ENCODE measurements at regions not wholly inside any gene's neighbourhood (a gene's known extent, or its start where the extent isn't known, plus 50 kb on each side); places are given as distances from the start of the nearest gene placed in this dataset.
A peak's percentile ranks its signal among the peaks of the same experiment; 100 is the strongest.
"Not testable (repeated sequence)": the region's sequence is repeated elsewhere in the genome, so short reads cannot be mapped to it uniquely, and the experiment has no call there.

- no peak for ATAC-seq
- intact Hi-C loops (cut with DNase I, micrococcal nuclease), result no loop called here
- no peak for DNase-seq
Measured at GRCh38 chrX:128883650-128884049, 639.6 kb downstream of the SMARCA1 start.

- intact Hi-C loops (cut with DNase I, micrococcal nuclease), result no loop called here
- no peak for DNase-seq
- ATAC-seq, result no peak
Measured at GRCh38 chrX:128870361-128870760, 652.9 kb downstream of the SMARCA1 start.

DNA sequence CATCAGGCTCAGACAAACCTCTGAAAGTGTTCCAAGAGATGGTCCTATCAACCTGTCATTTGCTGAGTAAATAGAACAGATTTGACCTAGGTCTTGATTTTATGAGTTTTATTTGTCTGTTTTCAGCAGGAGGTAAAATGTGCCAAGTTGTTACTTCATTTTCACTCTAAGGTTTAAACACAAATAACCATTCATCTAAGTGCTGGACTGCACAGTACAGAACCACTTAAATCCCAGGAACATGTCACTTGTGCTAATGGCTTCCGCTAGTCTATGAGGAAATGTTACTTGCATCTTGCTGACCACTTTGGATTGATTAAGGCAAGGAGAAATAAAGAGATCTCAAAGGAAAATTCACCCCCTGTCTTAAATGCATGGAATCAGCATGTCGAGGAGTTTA lies 660.7 kb downstream of the SMARCA1 start:
- ATAC-seq (no peak), DNase-seq (no peak)
- intact Hi-C loops (cut with DNase I, micrococcal nuclease), result no loop called here

DNA sequence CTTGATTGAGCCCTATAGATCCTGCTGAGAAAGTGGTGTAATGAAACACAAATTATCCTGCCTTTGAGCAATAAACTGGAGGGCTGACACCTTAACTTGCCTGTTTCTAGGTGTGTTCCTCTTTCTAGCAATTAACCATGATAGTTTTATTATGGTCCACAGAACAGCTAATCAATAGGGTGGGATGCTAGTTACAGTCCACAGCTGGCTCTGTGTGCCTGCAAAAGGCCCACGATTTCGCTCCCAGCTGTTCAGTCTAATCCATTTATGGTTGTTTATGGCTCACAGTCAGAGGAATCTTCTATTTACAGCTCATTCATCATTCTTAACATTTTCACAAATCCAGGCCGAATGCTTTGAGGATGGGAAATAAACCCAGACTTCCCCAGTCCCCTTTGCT lies 674.9 kb downstream of the SMARCA1 start:
- DNase-seq (no peak), ATAC-seq (no peak)
- intact Hi-C loops (cut with DNase I, micrococcal nuclease), result no loop called here

GRCh38 chrX:128846385-128846784 lies 676.9 kb downstream of the SMARCA1 start:
- DNase-seq, result no peak
- intact Hi-C loops (cut with DNase I, micrococcal nuclease), result no loop called here
- peak; percentile 98 for ATAC-seq

GRCh38 chrX:128818690-128819089 lies 704.6 kb downstream of the SMARCA1 start:
- ATAC-seq, result no peak
- intact Hi-C loops (cut with DNase I, micrococcal nuclease), result no loop called here
- no peak for DNase-seq

DNA sequence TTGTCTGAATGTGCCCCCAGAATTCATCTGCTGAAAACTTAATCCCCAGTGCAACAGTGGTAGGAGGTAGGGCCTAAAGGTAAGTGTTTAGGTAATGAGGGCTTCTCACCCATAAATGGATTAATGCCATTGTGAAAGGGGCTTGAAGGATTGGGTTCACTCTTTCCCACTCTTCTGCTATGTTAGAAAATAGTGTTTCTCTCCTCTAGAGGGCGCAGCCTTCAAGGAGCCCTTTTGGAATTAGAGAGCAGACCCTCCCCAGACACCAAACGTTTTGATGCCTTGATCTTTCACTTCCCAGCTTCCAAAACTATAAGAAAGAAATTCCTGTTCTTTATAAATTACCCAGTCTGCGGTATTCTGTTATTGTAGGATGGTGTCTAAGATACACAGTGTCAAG lies 706.4 kb downstream of the SMARCA1 start:
- intact Hi-C loops (cut with DNase I, micrococcal nuclease), result no loop called here
- ATAC-seq, result no peak
- DNase-seq, result no peak

- DNase-seq (no peak), ATAC-seq (no peak)
- intact Hi-C loops (cut with DNase I, micrococcal nuclease), result no loop called here
Measured at GRCh38 chrX:128807367-128807766, 715.9 kb downstream of the SMARCA1 start.

DNA sequence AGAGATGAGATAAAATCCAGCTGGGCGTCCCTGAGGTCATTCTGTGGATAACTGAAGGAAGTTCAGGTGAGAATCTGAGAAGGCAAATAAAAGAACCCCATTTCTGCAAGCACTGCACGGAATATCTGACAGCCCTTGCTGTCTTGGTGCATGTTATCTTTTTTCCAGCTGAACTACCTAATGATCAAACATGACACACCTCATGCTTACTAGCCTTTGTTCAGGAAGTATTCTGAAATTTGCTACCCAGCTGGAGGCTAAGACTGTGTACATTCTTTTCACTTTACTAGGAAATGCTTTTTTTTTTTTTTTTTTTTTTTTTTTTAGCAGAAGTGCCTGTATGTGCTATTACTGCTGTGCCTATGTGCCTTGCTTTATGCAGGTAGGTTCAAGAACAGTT lies 718.1 kb downstream of the SMARCA1 start:
- DNase-seq (no peak), ATAC-seq (peak; percentile 85)
- intact Hi-C loops (cut with DNase I, micrococcal nuclease), result no loop called here

GRCh38 chrX:128804828-128805227 lies 718.5 kb downstream of the SMARCA1 start:
- intact Hi-C loops (cut with DNase I, micrococcal nuclease), result no loop called here
- ATAC-seq (no peak), DNase-seq (no peak)

DNA sequence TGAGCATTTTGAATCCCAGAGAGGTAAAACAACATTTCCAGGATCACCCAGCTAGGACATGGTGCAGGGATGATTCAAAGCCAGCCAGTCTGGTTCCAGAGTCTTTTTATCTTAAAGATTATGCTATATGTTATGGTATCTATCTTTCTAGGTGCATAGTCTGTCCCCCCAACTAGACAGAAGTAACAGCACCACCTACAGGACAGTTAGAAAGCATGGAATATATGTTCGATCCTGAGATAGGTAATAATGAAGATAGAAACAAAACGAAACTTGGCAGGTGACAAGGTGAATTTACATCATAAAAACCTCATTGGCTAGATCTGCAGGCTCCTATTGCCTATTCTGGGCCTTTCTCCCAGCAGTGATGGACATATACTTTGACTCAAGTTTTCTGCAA lies 723.2 kb downstream of the SMARCA1 start:
- no peak for ATAC-seq
- DNase-seq, result no peak
- intact Hi-C loops (cut with DNase I, micrococcal nuclease), result no loop called here

DNA sequence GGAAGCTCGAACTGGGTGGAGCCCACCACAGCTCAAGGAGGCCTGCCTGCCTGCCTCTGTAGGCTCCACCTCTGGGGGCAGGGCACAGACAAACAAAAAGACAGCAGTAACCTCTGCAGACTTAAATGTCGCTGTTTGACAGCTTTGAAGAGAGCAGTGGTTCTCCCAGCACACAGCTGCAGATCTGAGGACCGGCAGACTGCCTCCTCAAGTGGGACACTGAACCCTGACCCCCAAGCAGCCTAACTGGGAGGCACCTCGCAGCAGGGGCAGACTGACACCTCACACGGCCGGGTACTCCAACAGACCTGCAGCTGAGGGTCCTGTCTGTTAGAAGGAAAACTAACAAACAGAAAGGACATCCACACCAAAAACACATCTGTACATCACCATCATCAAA lies 730.9 kb upstream of the ACTRT1 start:
- intact Hi-C loops (cut with DNase I, micrococcal nuclease); DNase-seq; ATAC-seq: not testable (repeated sequence)

- ATAC-seq (peak; percentile 91), DNase-seq (peak; percentile 26 to 49)
- intact Hi-C loops (cut with DNase I, micrococcal nuclease), result no loop called here
Measured at GRCh38 chrX:128781506-128781905, 729.3 kb upstream of the ACTRT1 start.

DNA sequence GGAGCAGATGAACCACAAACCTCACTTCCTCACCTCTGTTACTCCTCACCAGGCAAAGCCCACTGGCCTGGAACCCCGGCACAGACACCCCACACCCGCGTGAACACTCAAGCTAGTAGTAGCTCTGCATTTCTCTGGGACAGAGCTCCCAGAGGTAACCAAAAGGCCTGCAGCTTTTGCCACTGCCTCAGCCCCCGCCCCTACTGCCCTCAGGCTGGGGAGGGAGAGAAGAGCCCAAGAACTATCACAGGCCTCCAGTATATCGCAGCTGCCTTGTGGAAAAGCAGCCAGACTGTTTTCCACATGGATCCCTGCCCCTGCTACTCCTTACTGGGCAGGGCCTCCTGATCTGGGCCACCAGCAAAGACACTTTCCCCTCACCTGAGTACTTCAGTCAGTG lies 728.7 kb upstream of the ACTRT1 start:
- ATAC-seq (no peak), DNase-seq (no peak)
- intact Hi-C loops (cut with DNase I, micrococcal nuclease), result no loop called here

DNA sequence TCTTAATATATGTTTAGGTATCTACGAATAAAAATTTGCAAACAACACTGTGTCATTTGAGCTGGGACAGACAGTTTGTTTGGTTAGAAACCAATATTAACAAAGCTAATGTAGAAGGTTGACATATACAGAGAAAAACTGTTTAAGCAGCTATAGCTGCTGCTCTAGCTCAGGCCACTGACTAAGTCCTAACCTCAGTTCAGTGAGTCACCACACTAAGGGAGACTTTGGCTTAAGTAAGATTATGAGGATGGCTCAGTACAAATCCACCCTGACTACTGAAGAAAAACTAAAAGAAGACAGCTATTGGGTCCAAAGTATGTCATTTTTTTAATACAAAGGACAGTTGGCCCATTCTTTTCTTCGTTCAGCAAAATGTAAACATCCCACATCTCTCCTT lies 717.3 kb upstream of the ACTRT1 start:
- intact Hi-C loops (cut with DNase I, micrococcal nuclease), result no loop called here
- DNase-seq, result no peak
- no peak for ATAC-seq

- intact Hi-C loops (cut with DNase I, micrococcal nuclease), result no loop called here
- no peak for DNase-seq
- no peak for ATAC-seq
Measured at GRCh38 chrX:128759745-128760144, 707.5 kb upstream of the ACTRT1 start.

GRCh38 chrX:128759177-128759576 lies 707.0 kb upstream of the ACTRT1 start:
- intact Hi-C loops (cut with DNase I, micrococcal nuclease), result no loop called here
- no peak for DNase-seq
- ATAC-seq, result no peak

DNA sequence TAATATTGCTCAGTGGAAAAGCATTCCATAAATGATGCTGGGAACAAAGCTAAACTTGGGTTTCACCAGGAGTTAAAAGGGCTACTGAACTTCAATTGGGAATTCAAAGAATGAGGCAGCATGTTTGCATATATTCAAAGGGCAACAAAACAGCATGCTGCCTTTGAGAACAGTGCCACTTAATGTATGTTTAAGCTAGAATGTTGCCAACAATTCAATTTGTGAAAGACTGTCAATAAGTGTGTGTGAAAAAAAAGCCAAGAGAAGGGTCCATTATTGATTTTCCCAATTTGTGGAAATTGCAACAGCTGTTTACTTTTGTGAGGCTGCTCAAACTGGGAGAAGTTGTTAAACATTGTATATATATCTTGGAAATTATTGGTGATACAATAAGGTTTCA lies 701.9 kb upstream of the ACTRT1 start:
- no peak for ATAC-seq
- DNase-seq, result no peak
- intact Hi-C loops (cut with DNase I, micrococcal nuclease), result no loop called here

GRCh38 chrX:128739539-128739938 lies 687.3 kb upstream of the ACTRT1 start:
- DNase-seq, result no peak
- ATAC-seq, result no peak
- intact Hi-C loops (cut with DNase I, micrococcal nuclease), result no loop called here

GRCh38 chrX:128728943-128729342 lies 676.7 kb upstream of the ACTRT1 start:
- intact Hi-C loops (cut with DNase I, micrococcal nuclease), result no loop called here
- DNase-seq (no peak), ATAC-seq (no peak)

DNA sequence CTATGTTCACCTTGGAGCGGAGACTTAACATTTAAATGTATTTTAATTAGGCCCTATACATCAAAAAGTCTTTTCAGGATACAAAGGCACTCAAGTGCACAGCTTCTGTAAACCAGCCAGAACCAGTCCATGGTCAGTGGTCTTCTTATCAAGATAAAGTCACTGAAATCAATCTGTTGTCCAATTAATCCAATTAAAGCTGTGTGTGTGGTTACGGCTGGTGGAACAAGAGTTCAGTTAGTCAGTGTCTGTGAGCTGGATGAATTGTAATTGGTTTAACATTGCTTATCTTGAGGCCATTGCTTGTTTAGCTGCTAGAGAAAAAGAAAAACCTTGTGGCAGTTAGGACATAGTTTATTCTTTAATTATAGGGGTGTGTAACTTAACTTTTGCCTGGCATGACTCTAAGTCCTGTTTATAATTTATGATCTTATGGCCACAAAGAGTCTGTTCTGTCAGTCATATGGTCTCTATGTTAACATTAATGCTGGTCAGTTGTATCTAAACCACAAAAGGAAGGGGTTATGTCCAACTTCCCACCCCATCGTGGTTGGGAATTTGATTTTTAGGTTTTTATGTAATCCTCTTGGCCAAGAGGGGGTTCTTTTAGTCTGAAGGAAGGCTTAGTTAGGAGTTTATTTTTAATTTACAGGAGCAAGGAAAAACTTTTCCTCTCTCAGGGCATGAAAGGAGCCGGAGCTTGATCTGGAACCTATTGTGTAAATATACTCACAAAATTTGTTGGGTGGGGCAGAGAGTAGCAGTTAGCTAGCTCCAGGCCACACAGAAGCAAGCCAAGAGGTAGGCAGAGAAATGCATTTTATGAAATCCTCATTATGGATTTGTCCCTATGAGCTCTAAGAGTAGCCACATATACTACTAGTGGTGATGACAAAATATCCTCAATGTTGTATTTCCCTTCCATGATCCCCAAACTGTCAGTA lies 665.7 kb upstream of the ACTRT1 start:
- ATAC-seq (peak; percentile 79), DNase-seq (no peak)
- intact Hi-C loops (cut with DNase I, micrococcal nuclease), result no loop called here

All from left colon (tissue), 2 donors.